Glutamatergic neuron (in vitro differentiated cells): ENCODE measurements at regions not wholly inside any gene's neighbourhood (a gene's known extent, or its start where the extent isn't known, plus 50 kb on each side); places are given as distances from the start of the nearest gene placed in this dataset.

Experiments used
- DNase-seq: peaks from one replicate; pipeline ENCODE4 v3.0.0; 2022
- H3K27ac Mint-ChIP-seq: one replicate; pipeline ENCODE4 v1.8.0; 2020; ENCODE audit warnings: mild to moderate bottlenecking, mixed read lengths, inconsistent platforms; ENCODE audit not compliant: unreplicated experiment
- H3K27me3 Mint-ChIP-seq: one replicate; pipeline ENCODE4 v1.8.0; 2020; ENCODE audit warnings: mild to moderate bottlenecking, moderate library complexity, mixed read lengths, inconsistent platforms; ENCODE audit not compliant: unreplicated experiment
- H3K36me3 Mint-ChIP-seq: one replicate; pipeline ENCODE4 v1.8.0; 2020; ENCODE audit warnings: mild to moderate bottlenecking, mixed read lengths, inconsistent platforms; ENCODE audit not compliant: unreplicated experiment
- H3K4me1 Mint-ChIP-seq: one replicate; pipeline ENCODE4 v1.8.0; 2020; ENCODE audit warnings: mild to moderate bottlenecking, low read depth, mixed read lengths, inconsistent platforms; ENCODE audit not compliant: unreplicated experiment
- H3K4me3 Mint-ChIP-seq: one replicate; pipeline ENCODE4 v1.8.0; 2020; ENCODE audit warnings: mild to moderate bottlenecking, mixed read lengths, inconsistent platforms; ENCODE audit not compliant: unreplicated experiment
- H3K9me3 Mint-ChIP-seq: one replicate; pipeline ENCODE4 v1.8.0; 2020; ENCODE audit warnings: mild to moderate bottlenecking, moderate library complexity, mixed read lengths, inconsistent platforms; ENCODE audit not compliant: unreplicated experiment
- TF ChIP-seq, protein P1 (sequence below): fragments of 200-600 bp; sonication (generic); IDR thresholded peaks from one replicate; pipeline ENCODE4 v1.5.0; 2021; ENCODE audit not compliant: partially characterized antibody, unreplicated experiment

DNA sequence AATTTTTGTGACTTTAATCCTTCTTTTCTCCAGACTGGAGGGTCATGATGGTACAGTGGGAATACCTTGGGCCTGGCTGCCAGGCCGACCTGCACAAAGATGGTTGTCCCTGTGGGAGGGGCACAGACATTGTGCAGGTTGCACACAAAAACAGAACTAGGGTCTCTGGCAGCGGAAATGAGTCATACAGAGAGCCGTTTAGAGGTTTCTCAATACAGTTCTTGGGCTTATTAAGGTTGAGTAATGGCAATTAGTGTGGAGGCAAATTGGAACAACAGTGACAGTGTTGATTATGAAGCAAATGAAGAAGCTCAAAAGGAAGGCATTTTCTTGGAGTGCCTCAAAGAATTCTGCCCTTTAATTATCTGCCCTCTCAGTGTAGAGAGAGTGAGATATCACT lies 173.6 kb downstream of the TENT4A start:
- H3K27ac Mint-ChIP-seq = no peak overlapping the region
- no peak for DNase-seq
- no peak overlapping the region for H3K4me3 Mint-ChIP-seq
- peaks cover 7% of the 10 kb centered on the region for H3K9me3 Mint-ChIP-seq
- TF ChIP-seq, protein P1, sequence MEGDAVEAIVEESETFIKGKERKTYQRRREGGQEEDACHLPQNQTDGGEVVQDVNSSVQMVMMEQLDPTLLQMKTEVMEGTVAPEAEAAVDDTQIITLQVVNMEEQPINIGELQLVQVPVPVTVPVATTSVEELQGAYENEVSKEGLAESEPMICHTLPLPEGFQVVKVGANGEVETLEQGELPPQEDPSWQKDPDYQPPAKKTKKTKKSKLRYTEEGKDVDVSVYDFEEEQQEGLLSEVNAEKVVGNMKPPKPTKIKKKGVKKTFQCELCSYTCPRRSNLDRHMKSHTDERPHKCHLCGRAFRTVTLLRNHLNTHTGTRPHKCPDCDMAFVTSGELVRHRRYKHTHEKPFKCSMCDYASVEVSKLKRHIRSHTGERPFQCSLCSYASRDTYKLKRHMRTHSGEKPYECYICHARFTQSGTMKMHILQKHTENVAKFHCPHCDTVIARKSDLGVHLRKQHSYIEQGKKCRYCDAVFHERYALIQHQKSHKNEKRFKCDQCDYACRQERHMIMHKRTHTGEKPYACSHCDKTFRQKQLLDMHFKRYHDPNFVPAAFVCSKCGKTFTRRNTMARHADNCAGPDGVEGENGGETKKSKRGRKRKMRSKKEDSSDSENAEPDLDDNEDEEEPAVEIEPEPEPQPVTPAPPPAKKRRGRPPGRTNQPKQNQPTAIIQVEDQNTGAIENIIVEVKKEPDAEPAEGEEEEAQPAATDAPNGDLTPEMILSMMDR = no peak
- peaks cover 11% of the 10 kb centered on the region for H3K36me3 Mint-ChIP-seq
- H3K27me3 Mint-ChIP-seq = no peaks in the 10 kb centered on the region
- no peaks in the 10 kb centered on the region for H3K4me1 Mint-ChIP-seq

DNA sequence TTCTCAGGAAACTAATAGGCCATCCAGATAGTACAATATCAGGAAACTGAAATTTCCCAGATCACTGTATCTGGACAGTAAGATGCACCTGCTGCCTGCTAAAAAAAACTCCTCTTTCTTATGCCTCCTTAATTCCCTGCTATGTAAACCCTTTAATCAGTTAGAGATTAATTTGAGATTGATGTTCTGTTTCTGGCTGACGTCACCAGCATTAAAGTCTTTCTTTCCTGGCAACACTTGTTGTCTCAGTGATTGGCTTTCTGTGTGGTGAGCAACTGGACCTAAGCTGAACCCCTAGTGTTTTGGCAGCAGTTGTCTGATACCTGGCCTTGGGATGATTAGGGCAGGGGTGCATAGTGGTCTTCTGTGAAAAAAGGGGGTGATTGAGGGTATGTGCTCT lies 175.8 kb downstream of the TENT4A start:
- no peak for DNase-seq
- Mint-ChIP-seq H3K9me3 (peaks cover 9% of the 10 kb centered on the region), H3K4me1 (no peaks in the 10 kb centered on the region), H3K27me3 (peaks cover 2% of the 10 kb centered on the region), H3K36me3 (peaks cover 11% of the 10 kb centered on the region), H3K4me3 (no peak overlapping the region), H3K27ac (no peak overlapping the region)
- TF ChIP-seq, protein P1 = no peak

DNA sequence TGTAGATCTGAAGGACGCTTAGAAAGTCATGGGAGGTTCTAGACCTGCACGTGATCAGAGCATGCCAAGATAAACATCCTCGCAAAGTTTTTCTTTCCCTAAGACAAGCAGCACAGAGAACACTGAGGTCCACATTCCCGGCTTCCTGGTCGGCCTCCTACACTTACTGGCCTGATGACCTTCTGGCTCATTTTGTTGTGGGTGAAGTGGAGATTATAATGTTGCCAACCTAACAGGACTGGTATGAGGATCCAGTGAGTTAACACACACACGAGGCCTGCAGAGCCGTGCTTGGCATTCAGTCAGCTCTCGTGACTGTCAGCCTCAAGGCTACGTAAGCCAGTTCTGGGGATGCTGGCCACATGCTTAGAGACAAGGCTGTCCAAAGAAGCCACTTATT lies 186.0 kb downstream of the TENT4A start:
- H3K9me3 Mint-ChIP-seq = peaks cover 6% of the 10 kb centered on the region
- peaks cover 5% of the 10 kb centered on the region for H3K36me3 Mint-ChIP-seq
- peaks cover 14% of the 10 kb centered on the region for H3K4me1 Mint-ChIP-seq
- H3K4me3 Mint-ChIP-seq = no peak overlapping the region
- DNase-seq = no peak
- TF ChIP-seq, protein P1 = no peak
- H3K27ac Mint-ChIP-seq = no peak overlapping the region
- H3K27me3 Mint-ChIP-seq = no peaks in the 10 kb centered on the region

DNA sequence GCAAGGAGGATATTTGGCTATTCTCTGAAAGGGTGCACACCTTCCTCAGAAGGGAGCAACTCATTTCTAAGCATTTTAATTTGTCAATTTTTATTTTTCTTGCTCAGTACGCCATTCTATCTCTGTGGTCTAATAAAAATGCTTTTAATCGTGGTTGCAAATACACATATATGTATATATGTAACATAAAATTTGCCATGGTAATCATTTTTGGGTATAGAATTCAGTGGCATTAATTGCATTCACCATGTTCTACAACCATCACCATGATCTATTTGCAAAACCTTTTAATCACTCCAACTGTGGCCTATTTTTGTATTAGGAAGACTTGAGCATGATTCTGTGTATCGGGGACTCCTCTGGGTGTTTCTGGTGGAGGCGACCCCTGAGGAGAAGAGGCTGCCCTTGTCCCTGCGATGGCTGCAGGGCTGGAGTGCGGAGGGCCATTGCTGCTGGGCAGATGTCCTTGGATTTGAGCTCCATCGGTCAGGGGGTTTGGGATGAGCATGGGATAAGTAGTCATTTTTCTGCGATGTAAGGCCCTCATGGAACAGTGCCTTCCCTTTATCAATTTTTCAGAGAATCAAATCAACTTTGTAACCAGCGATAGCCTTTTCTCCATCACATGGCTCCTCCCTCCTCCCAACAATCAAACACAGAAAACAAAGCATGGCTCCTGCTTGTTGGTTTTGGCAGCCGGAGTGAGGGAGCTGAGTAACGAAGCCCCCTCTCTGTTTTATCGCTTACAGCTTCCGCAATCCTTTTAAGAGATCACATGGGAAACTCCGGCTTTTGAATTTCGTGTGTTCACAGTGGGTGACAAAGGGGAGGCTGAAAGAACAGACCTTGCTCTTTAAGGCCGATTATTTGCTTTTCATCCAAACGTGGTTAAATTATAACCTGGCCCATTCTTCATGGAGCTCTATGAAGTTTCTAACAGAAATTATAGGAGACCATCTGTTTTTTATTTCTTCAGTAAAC lies 187.3 kb downstream of the TENT4A start:
- no peak overlapping the region for H3K4me3 Mint-ChIP-seq
- peaks cover 6% of the 10 kb centered on the region for H3K9me3 Mint-ChIP-seq
- no peaks in the 10 kb centered on the region for H3K36me3 Mint-ChIP-seq
- no peak for DNase-seq
- H3K4me1 Mint-ChIP-seq = peaks cover 10% of the 10 kb centered on the region
- H3K27me3 Mint-ChIP-seq = no peaks in the 10 kb centered on the region
- no peak overlapping the region for H3K27ac Mint-ChIP-seq
- TF ChIP-seq, protein P1 = no peak

DNA sequence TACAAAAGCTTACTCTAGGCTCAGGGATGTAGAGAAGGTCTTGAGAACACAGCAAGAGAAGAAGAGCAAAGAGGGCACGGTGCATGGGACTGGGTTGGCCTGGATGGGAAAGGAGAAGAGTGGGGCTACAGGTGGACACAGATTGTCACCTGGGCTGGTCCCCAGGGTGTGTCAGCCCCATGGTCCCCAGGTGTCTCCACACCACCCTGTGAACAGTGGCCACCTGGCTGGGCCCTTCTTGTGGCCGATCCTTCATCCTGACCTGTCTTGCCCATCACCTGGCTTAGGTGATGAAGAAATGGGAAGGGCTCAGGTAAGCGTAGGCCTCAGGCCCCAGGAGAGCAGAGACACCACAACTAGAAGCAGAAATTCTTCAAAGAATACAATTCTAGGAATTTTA lies 188.9 kb downstream of the TENT4A start:
- peak overlapping the region; percentile 62 for H3K27ac Mint-ChIP-seq
- no peaks in the 10 kb centered on the region for H3K27me3 Mint-ChIP-seq
- H3K4me3 Mint-ChIP-seq = no peak overlapping the region
- TF ChIP-seq, protein P1 = no peak
- peaks cover 10% of the 10 kb centered on the region for H3K4me1 Mint-ChIP-seq
- H3K36me3 Mint-ChIP-seq = no peaks in the 10 kb centered on the region
- H3K9me3 Mint-ChIP-seq = peaks cover 4% of the 10 kb centered on the region
- DNase-seq = no peak
